ENCODE measurements at regions not wholly inside any gene's neighbourhood (a gene's known extent, or its start where the extent isn't known, plus 50 kb on each side); places are given as distances from the start of the nearest gene placed in this dataset.

GRCh38 chr20:16158090-16158975 is 414.9 kb downstream of the KIF16B start:
- H3K4me3 ChIP-seq (ENCODE audit: low read depth, low read length): no peak overlapping the region
- H3K27ac ChIP-seq (ENCODE audit: low read depth, low read length): no peak overlapping the region
- H3K36me3 ChIP-seq (ENCODE audit: control insufficient read depth, insufficient read depth, low read length): no peaks in the 10 kb centered on the region
- H3K9me3 ChIP-seq (ENCODE audit: control insufficient read depth, insufficient read depth, low read length): peaks cover 3% of the 10 kb centered on the region
- peak in 1 of 6 donors; percentile 22 for DNase-seq (ENCODE audit: low read depth in 4 of 6, low spot score in 6 of 6)
- WGBS (ENCODE audit: insufficient coverage): 64% methylated on average over 6 of the region's 11 CpGs
- no peaks in the 10 kb centered on the region for H3K4me1 ChIP-seq (ENCODE audit: control insufficient read depth, insufficient read depth, low read length)
- no peaks in the 10 kb centered on the region for H3K27me3 ChIP-seq (ENCODE audit: control insufficient read depth, insufficient read depth, low read length)

GRCh38 chr20:16147916-16148315 is 425.3 kb downstream of the KIF16B start:
- peak in 1 of 6 donors; percentile 7 for DNase-seq (ENCODE audit: low read depth in 4 of 6, low spot score in 6 of 6)
- Histone ChIP-seq H3K4me1 (ENCODE audit: control insufficient read depth, insufficient read depth, low read length) (no peaks in the 10 kb centered on the region), H3K4me3 (ENCODE audit: low read depth, low read length) (no peak overlapping the region), H3K27me3 (ENCODE audit: control insufficient read depth, insufficient read depth, low read length) (no peaks in the 10 kb centered on the region), H3K36me3 (ENCODE audit: control insufficient read depth, insufficient read depth, low read length) (no peaks in the 10 kb centered on the region), H3K9me3 (ENCODE audit: control insufficient read depth, insufficient read depth, low read length) (peaks cover under 1% of the 10 kb centered on the region), H3K27ac (ENCODE audit: low read depth, low read length) (no peak overlapping the region)
- 100% methylated on average over 1 of the region's 2 CpGs for WGBS (ENCODE audit: insufficient coverage)

- 82% methylated on average over 1 of the region's 1 CpG for WGBS (ENCODE audit: insufficient coverage)
- H3K27ac ChIP-seq (ENCODE audit: low read depth, low read length): no peak overlapping the region
- H3K4me3 ChIP-seq (ENCODE audit: low read depth, low read length): no peak overlapping the region
- DNase-seq (ENCODE audit: low read depth in 4 of 6, low spot score in 6 of 6): peak in 1 of 6 donors; percentile 81
- H3K9me3 ChIP-seq (ENCODE audit: control insufficient read depth, insufficient read depth, low read length): no peaks in the 10 kb centered on the region
- no peaks in the 10 kb centered on the region for H3K36me3 ChIP-seq (ENCODE audit: control insufficient read depth, insufficient read depth, low read length)
- no peaks in the 10 kb centered on the region for H3K27me3 ChIP-seq (ENCODE audit: control insufficient read depth, insufficient read depth, low read length)
- H3K4me1 ChIP-seq (ENCODE audit: control insufficient read depth, insufficient read depth, low read length): no peaks in the 10 kb centered on the region
Observed at GRCh38 chr20:16147216-16147615, 426.0 kb downstream of the KIF16B start.

GRCh38 chr20:16145919-16146318 is 427.3 kb downstream of the KIF16B start:
- 100% methylated on average over 1 of the region's 1 CpG for WGBS (ENCODE audit: insufficient coverage)
- no peak overlapping the region for H3K27ac ChIP-seq (ENCODE audit: low read depth, low read length)

GRCh38 chr20:16143596-16143995 is 429.7 kb downstream of the KIF16B start:
- Histone ChIP-seq H3K4me1 (ENCODE audit: control insufficient read depth, insufficient read depth, low read length) (no peaks in the 10 kb centered on the region), H3K27ac (ENCODE audit: low read depth, low read length) (no peak overlapping the region), H3K4me3 (ENCODE audit: low read depth, low read length) (no peak overlapping the region), H3K27me3 (ENCODE audit: control insufficient read depth, insufficient read depth, low read length) (no peaks in the 10 kb centered on the region), H3K36me3 (ENCODE audit: control insufficient read depth, insufficient read depth, low read length) (no peaks in the 10 kb centered on the region), H3K9me3 (ENCODE audit: control insufficient read depth, insufficient read depth, low read length) (peaks cover 3% of the 10 kb centered on the region)
- WGBS (ENCODE audit: insufficient coverage): 86% methylated on average over 1 of the region's 1 CpG
- DNase-seq (ENCODE audit: low read depth in 4 of 6, low spot score in 6 of 6): no peak

More at GRCh38 chr20:16145919-16146318, 427.3 kb downstream of the KIF16B start:
- no peak overlapping the region for H3K4me3 ChIP-seq (ENCODE audit: low read depth, low read length)
- peaks cover 2% of the 10 kb centered on the region for H3K9me3 ChIP-seq (ENCODE audit: control insufficient read depth, insufficient read depth, low read length)
- no peak for DNase-seq (ENCODE audit: low read depth in 4 of 6, low spot score in 6 of 6)
- H3K36me3 ChIP-seq (ENCODE audit: control insufficient read depth, insufficient read depth, low read length): no peaks in the 10 kb centered on the region
- no peaks in the 10 kb centered on the region for H3K4me1 ChIP-seq (ENCODE audit: control insufficient read depth, insufficient read depth, low read length)
- H3K27me3 ChIP-seq (ENCODE audit: control insufficient read depth, insufficient read depth, low read length): no peaks in the 10 kb centered on the region

- Histone ChIP-seq H3K27me3 (ENCODE audit: control insufficient read depth, insufficient read depth, low read length) (no peaks in the 10 kb centered on the region), H3K27ac (ENCODE audit: low read depth, low read length) (no peak overlapping the region), H3K9me3 (ENCODE audit: control insufficient read depth, insufficient read depth, low read length) (peaks cover 1% of the 10 kb centered on the region), H3K4me1 (ENCODE audit: control insufficient read depth, insufficient read depth, low read length) (no peaks in the 10 kb centered on the region), H3K36me3 (ENCODE audit: control insufficient read depth, insufficient read depth, low read length) (no peaks in the 10 kb centered on the region), H3K4me3 (ENCODE audit: low read depth, low read length) (no peak overlapping the region)
- 87% methylated on average over 4 of the region's 5 CpGs for WGBS (ENCODE audit: insufficient coverage)
- DNase-seq (ENCODE audit: low read depth in 4 of 6, low spot score in 6 of 6): no peak
Observed at GRCh38 chr20:16135630-16136029, 437.6 kb downstream of the KIF16B start.

GRCh38 chr20:16132036-16132798 is 441.0 kb downstream of the KIF16B start:
- no peak overlapping the region for H3K4me3 ChIP-seq (ENCODE audit: low read depth, low read length)
- H3K27me3 ChIP-seq (ENCODE audit: control insufficient read depth, insufficient read depth, low read length): no peaks in the 10 kb centered on the region
- no CpG with 5 or more reads among the region's 3 CpGs for WGBS (ENCODE audit: insufficient coverage)
- no peak overlapping the region for H3K27ac ChIP-seq (ENCODE audit: low read depth, low read length)
- H3K4me1 ChIP-seq (ENCODE audit: control insufficient read depth, insufficient read depth, low read length): peaks cover 3% of the 10 kb centered on the region
- H3K9me3 ChIP-seq (ENCODE audit: control insufficient read depth, insufficient read depth, low read length): peaks cover 1% of the 10 kb centered on the region
- H3K36me3 ChIP-seq (ENCODE audit: control insufficient read depth, insufficient read depth, low read length): no peaks in the 10 kb centered on the region
- no peak for DNase-seq (ENCODE audit: low read depth in 4 of 6, low spot score in 6 of 6)

GRCh38 chr20:16129411-16129810 is 443.8 kb downstream of the KIF16B start:
- H3K4me3 ChIP-seq (ENCODE audit: low read depth, low read length): no peak overlapping the region
- 82% methylated on average over 5 of the region's 7 CpGs for WGBS (ENCODE audit: insufficient coverage)
- H3K27me3 ChIP-seq (ENCODE audit: control insufficient read depth, insufficient read depth, low read length): no peaks in the 10 kb centered on the region
- H3K9me3 ChIP-seq (ENCODE audit: control insufficient read depth, insufficient read depth, low read length): no peaks in the 10 kb centered on the region
- H3K27ac ChIP-seq (ENCODE audit: low read depth, low read length): no peak overlapping the region
- H3K4me1 ChIP-seq (ENCODE audit: control insufficient read depth, insufficient read depth, low read length): peaks cover 3% of the 10 kb centered on the region
- DNase-seq (ENCODE audit: low read depth in 4 of 6, low spot score in 6 of 6): no peak
- no peaks in the 10 kb centered on the region for H3K36me3 ChIP-seq (ENCODE audit: control insufficient read depth, insufficient read depth, low read length)

GRCh38 chr20:16128538-16129106 is 444.6 kb downstream of the KIF16B start:
- peaks cover 3% of the 10 kb centered on the region for H3K4me1 ChIP-seq (ENCODE audit: control insufficient read depth, insufficient read depth, low read length)
- H3K4me3 ChIP-seq (ENCODE audit: low read depth, low read length): no peak overlapping the region
- H3K36me3 ChIP-seq (ENCODE audit: control insufficient read depth, insufficient read depth, low read length): no peaks in the 10 kb centered on the region
- H3K27ac ChIP-seq (ENCODE audit: low read depth, low read length): no peak overlapping the region
- 93% methylated on average over 2 of the region's 2 CpGs for WGBS (ENCODE audit: insufficient coverage)
- no peak for DNase-seq (ENCODE audit: low read depth in 4 of 6, low spot score in 6 of 6)
- H3K9me3 ChIP-seq (ENCODE audit: control insufficient read depth, insufficient read depth, low read length): no peaks in the 10 kb centered on the region
- H3K27me3 ChIP-seq (ENCODE audit: control insufficient read depth, insufficient read depth, low read length): no peaks in the 10 kb centered on the region

Data from spinal cord (tissue), 9 donors.